H1 (cell line): ENCODE measurements at regions not wholly inside any gene's neighbourhood (a gene's known extent, or its start where the extent isn't known, plus 50 kb on each side); places are given as distances from the start of the nearest gene placed in this dataset.

Experiments used
- CTCF ChIA-PET: fragments of 300-600 bp; sonication (Branson Sonifier 250); formaldehyde crosslinking; loops from one replicate; lab custom pipeline; 2021; ENCODE audit not compliant: partially characterized antibody; lab: Charles Lee
- POLR2A ChIA-PET: fragments of 300-600 bp; sonication (Branson Sonifier 250); formaldehyde crosslinking; loops from one replicate; lab custom pipeline; 2021; ENCODE audit warnings: inconsistent platforms; ENCODE audit not compliant: partially characterized antibody; lab: Charles Lee
- DNase-seq, 2 experiments: peaks; one replicate each; pipeline versions ENCODE4 v3.0.0 to v3.0.0-alpha.2; 2010 to 2022; ENCODE audit warnings: low spot score in 2 of 2, low read depth in 1 of 2, mixed read lengths in 1 of 2
- FAIRE-seq: peaks from 2 replicates; lab custom pipeline; 2011; peaks lifted over from hg19 to GRCh38; lab: Jason Lieb, UNC
- H2AFZ ChIP-seq: 2 replicates; pipeline ENCODE4 v1.8.1; 2012; ENCODE audit warnings: low read length, inconsistent platforms
- H2AK5ac ChIP-seq: 2 replicates; pipeline ENCODE4 v1.6.1; 2013; ENCODE audit warnings: low read depth, low read length
- H2BK120ac ChIP-seq: replicated peaks from 2 replicates; pipeline ENCODE3; 2013; ENCODE audit warnings: low read depth, low read length, inconsistent platforms
- H2BK12ac ChIP-seq: 2 replicates; pipeline ENCODE4 v1.6.1; 2013; ENCODE audit warnings: low read depth, low read length
- H2BK15ac ChIP-seq: 2 replicates; pipeline ENCODE4 v1.6.1; 2013; ENCODE audit warnings: low read length
- H2BK20ac ChIP-seq: 2 replicates; pipeline ENCODE4 v1.6.1; 2013; ENCODE audit warnings: low read length
- H2BK5ac ChIP-seq: 2 replicates; pipeline ENCODE4 v1.6.1; 2013; ENCODE audit warnings: low read depth, low read length
- H3K14ac ChIP-seq: 2 replicates; pipeline ENCODE4 v1.6.1; 2013; ENCODE audit warnings: inconsistent platforms; ENCODE audit not compliant: insufficient read length
- H3K18ac ChIP-seq: 2 replicates; pipeline ENCODE4 v1.6.1; 2013; ENCODE audit warnings: low read length; ENCODE audit errors: extremely low read depth
- H3K23ac ChIP-seq: 2 replicates; pipeline ENCODE4 v1.6.1; 2013; ENCODE audit warnings: inconsistent platforms; ENCODE audit not compliant: insufficient read length
- H3K23me2 ChIP-seq: 2 replicates; pipeline ENCODE4 v1.6.1; 2013; ENCODE audit warnings: low read depth, low read length
- H3K27ac ChIP-seq: 2 replicates; pipeline ENCODE4 v1.6.1; 2011; ENCODE audit warnings: low read depth, low read length, inconsistent platforms
- H3K27me3 ChIP-seq, 4 experiments: replicated peaks in 1 of 4; 1 replicate in 1 of 4; 2 replicates in 3 of 4; pipeline versions ENCODE4 v1.6.1 to v1.8.1; 2011 to 2013; ENCODE audit warnings: low read length in 3 of 4, mild to moderate bottlenecking in 3 of 4, inconsistent platforms in 2 of 4, mixed read lengths in 2 of 4, moderate library complexity in 1 of 4; ENCODE audit not compliant: control insufficient read depth in 3 of 4, insufficient read depth in 3 of 4; ENCODE audit errors: extremely low read depth in 1 of 4
- H3K36me3 ChIP-seq, 4 experiments: 2 replicates each; pipeline versions ENCODE4 v1.6.1 to v1.8.1; 2011 to 2013; ENCODE audit warnings: mild to moderate bottlenecking in 4 of 4, low read length in 3 of 4, moderate library complexity in 2 of 4, control low read depth in 1 of 4, inconsistent platforms in 1 of 4; ENCODE audit not compliant: insufficient read depth in 4 of 4, control insufficient read depth in 2 of 4
- H3K4ac ChIP-seq: replicated peaks from 2 replicates; pipeline ENCODE3; 2013; ENCODE audit warnings: low read length, low read depth, mixed read lengths, inconsistent platforms; ENCODE audit not compliant: insufficient read length
- H3K4me1 ChIP-seq, 4 experiments: replicated peaks in 1 of 4; 1 replicate in 1 of 4; 2 replicates in 3 of 4; pipeline versions ENCODE4 v1.6.1 to v1.8.1; 2011 to 2013; ENCODE audit warnings: low read length in 3 of 4, inconsistent platforms in 2 of 4, mixed read lengths in 1 of 4; ENCODE audit not compliant: insufficient read depth in 4 of 4, control insufficient read depth in 3 of 4
- H3K4me2 ChIP-seq, 2 experiments: 2 replicates each; pipeline versions ENCODE4 v1.6.1 to v1.8.1; 2011 to 2013; ENCODE audit warnings: low read depth in 2 of 2, low read length in 2 of 2, control low read depth in 1 of 2, inconsistent platforms in 1 of 2, mild to moderate bottlenecking in 1 of 2; ENCODE audit not compliant: insufficient read depth in 1 of 2
- H3K4me3 ChIP-seq, 4 experiments: fragments of 200-600, 300-600 bp in 1 of 4; sonication (generic), shearing (Covaris generic), sonication (Bioruptor Twin) in 1 of 4; 2 replicates each; pipeline versions ENCODE4 v1.5.1 to v1.8.1; 2011 to 2016; ENCODE audit warnings: low read length in 4 of 4, low read depth in 3 of 4, control low read depth in 2 of 4, inconsistent platforms in 2 of 4, mild to moderate bottlenecking in 2 of 4, mixed read lengths in 1 of 4, moderate library complexity in 1 of 4; ENCODE audit not compliant: insufficient read depth in 2 of 4; ENCODE audit errors: extremely low read depth in 1 of 4
- H3K56ac ChIP-seq: replicated peaks from 2 replicates; pipeline ENCODE3; 2013; ENCODE audit warnings: low read depth, mild to moderate bottlenecking, mixed read lengths, low read length, inconsistent platforms; ENCODE audit not compliant: insufficient read length
- H3K79me1 ChIP-seq: 2 replicates; pipeline ENCODE4 v1.6.1; 2013; ENCODE audit warnings: low read depth, low read length, control low read depth
- H3K79me2 ChIP-seq, 2 experiments: 2 replicates each; pipeline versions ENCODE4 v1.6.1 to v1.8.1; 2012 to 2013; ENCODE audit warnings: low read length in 2 of 2, mild to moderate bottlenecking in 2 of 2, inconsistent platforms in 1 of 2; ENCODE audit not compliant: insufficient read depth in 2 of 2, control insufficient read depth in 1 of 2
- H3K9ac ChIP-seq, 4 experiments: replicated peaks in 1 of 4; 1 replicate in 1 of 4; 2 replicates in 3 of 4; pipeline versions ENCODE4 v1.6.1 to v1.8.1; 2011 to 2013; ENCODE audit warnings: low read depth in 3 of 4, low read length in 3 of 4, control low read depth in 2 of 4, mild to moderate bottlenecking in 2 of 4, moderate library complexity in 2 of 4, inconsistent platforms in 1 of 4; ENCODE audit errors: extremely low read depth in 1 of 4
- H3K9me3 ChIP-seq, 2 experiments: 2 replicates each; pipeline versions ENCODE4 v1.6.1 to v1.8.1; 2012 to 2013; ENCODE audit warnings: mild to moderate bottlenecking in 2 of 2, moderate library complexity in 2 of 2, control low read depth in 1 of 2, inconsistent platforms in 1 of 2, low read depth in 1 of 2, low read length in 1 of 2, mixed read lengths in 1 of 2; ENCODE audit not compliant: insufficient read depth in 2 of 2
- H4K20me1 ChIP-seq, 2 experiments: replicated peaks in 1 of 2; 2 replicates each; pipeline versions ENCODE3 to v1.8.1; 2011 to 2013; ENCODE audit warnings: inconsistent platforms in 2 of 2, low read length in 2 of 2, mild to moderate bottlenecking in 1 of 2; ENCODE audit not compliant: insufficient read depth in 2 of 2, control insufficient read depth in 1 of 2
- H4K5ac ChIP-seq: 2 replicates; pipeline ENCODE4 v1.6.1; 2013; ENCODE audit warnings: low read length, low read depth, mixed read lengths, inconsistent platforms; ENCODE audit not compliant: insufficient read length
- H4K8ac ChIP-seq: 2 replicates; pipeline ENCODE4 v1.8.0; 2013; ENCODE audit warnings: mild to moderate bottlenecking, moderate library complexity, low read length, inconsistent platforms; ENCODE audit not compliant: insufficient read depth; ENCODE audit errors: extremely low read depth
- H4K91ac ChIP-seq: replicated peaks from 2 replicates; pipeline ENCODE3; 2013; ENCODE audit warnings: low read length, mixed read lengths, inconsistent platforms; ENCODE audit not compliant: insufficient read length
- ASH2L ChIP-seq: fragments of 200-600, 300-600 bp; sonication (generic); IDR thresholded peaks from one replicate; pipeline ENCODE4 v1.7.1; 2017; ENCODE audit warnings: low read length
- CREB1 ChIP-seq: IDR thresholded peaks from 2 replicates; pipeline ENCODE4 v1.6.1; 2012; ENCODE audit warnings: inconsistent platforms
- CTCF ChIP-seq, 3 experiments: IDR thresholded peaks; 1 replicate in 2 of 3; 2 replicates in 1 of 3; pipeline versions ENCODE4 v1.5.1 to v1.6.1; 2011; ENCODE audit warnings: low read length in 3 of 3, mild to moderate bottlenecking in 3 of 3, inconsistent platforms in 2 of 3, low read depth in 1 of 3, moderate library complexity in 1 of 3; ENCODE audit not compliant: insufficient read depth in 1 of 3; ENCODE audit errors: control extremely low read depth in 1 of 3
- EP300 ChIP-seq, 2 experiments: IDR thresholded peaks; 1 replicate in 1 of 2; 2 replicates in 1 of 2; pipeline ENCODE4 v1.6.1; 2011 to 2012; ENCODE audit warnings: low read depth in 2 of 2, low read length in 2 of 2, mild to moderate bottlenecking in 2 of 2, borderline replicate concordance in 1 of 2, inconsistent platforms in 1 of 2, moderate library complexity in 1 of 2
- HDAC6 ChIP-seq: IDR thresholded peaks from one replicate; pipeline ENCODE4 v1.7.1; 2012; ENCODE audit warnings: low read depth, mild to moderate bottlenecking, inconsistent platforms, low read length, moderate library complexity
- MAFK ChIP-seq: IDR thresholded peaks from 2 replicates; pipeline ENCODE4 v1.6.1; 2012; ENCODE audit warnings: low read depth, mild to moderate bottlenecking, improper control_type of control experiment, low read length
- SP2 ChIP-seq: IDR thresholded peaks from 2 replicates; pipeline ENCODE4 v1.6.1; 2012; ENCODE audit warnings: mild to moderate bottlenecking, low read length, inconsistent platforms
- TAF7 ChIP-seq: optimal IDR thresholded peaks from 2 replicates; pipeline ENCODE3; 2011; ENCODE audit warnings: low read depth, mild to moderate bottlenecking, inconsistent platforms, low read length, moderate library complexity, borderline replicate concordance
- WGBS, 2 experiments: shearing (Covaris generic) in 1 of 2; methylation state at CpG; one replicate each; pipeline versions ENCODE4 v1.1.6 to v1.1.7; 2013 to 2015; ENCODE audit warnings: low lambda C conversion rate in 2 of 2, mixed read lengths in 2 of 2, inconsistent platforms in 1 of 2, low coverage in 1 of 2, missing lambda C conversion rate in 1 of 2; ENCODE audit not compliant: insufficient replicate concordance in 2 of 2, insufficient coverage in 1 of 2, insufficient read length in 1 of 2; ENCODE audit errors: extremely low coverage in 1 of 2, missing lambda C conversion rate in 1 of 2; 5-methylcytosine and 5-hydroxymethylcytosine counted together

GRCh38 chr7:153835712-153836265 is 216.4 kb upstream of the DPP6 start:
- no peak overlapping the region for H4K91ac ChIP-seq
- H2BK12ac ChIP-seq: no peak overlapping the region
- H3K4me2 ChIP-seq: no peak overlapping the region
- no peaks in the 10 kb centered on the region for H3K23me2 ChIP-seq
- no peak overlapping the region for H2AK5ac ChIP-seq
- H4K8ac ChIP-seq: no peak overlapping the region
- H4K20me1 ChIP-seq: no peaks in the 10 kb centered on the region
- no peak overlapping the region for H3K56ac ChIP-seq
- H3K18ac ChIP-seq: no peak overlapping the region
- no peaks in the 10 kb centered on the region for H3K4me1 ChIP-seq
- H3K4me3 ChIP-seq: no peak overlapping the region
- no peak overlapping the region for H2BK120ac ChIP-seq
- H3K27me3 ChIP-seq: no peaks in the 10 kb centered on the region
- H3K9ac ChIP-seq: no peak overlapping the region
- H3K14ac ChIP-seq: no peak overlapping the region
- no peak overlapping the region for H3K27ac ChIP-seq
- H3K79me1 ChIP-seq: no peaks in the 10 kb centered on the region
- no peak overlapping the region for H2BK5ac ChIP-seq
- no peaks in the 10 kb centered on the region for H3K79me2 ChIP-seq
- H3K36me3 ChIP-seq: no peaks in the 10 kb centered on the region
- FAIRE-seq (no peak), DNase-seq (no peak)
- H3K4ac ChIP-seq: no peak overlapping the region
- H3K23ac ChIP-seq: no peak overlapping the region
- no peak overlapping the region for H4K5ac ChIP-seq
- CTCF ChIA-PET: interaction anchor here (1.2 kb wide), 1 partner anchor 8 kb away, joined by 3 read pairs; no protein-coding TSS in a partner anchor
- no peak overlapping the region for H2AFZ ChIP-seq
- 86% methylated on average over 7 of the region's 7 CpGs; no CpG with 5 or more reads in 1 of the 2 experiments for WGBS, 2 experiments
- peaks cover 17 to 57% of the 10 kb centered on the region in 2 experiments; a peak in 3 of 4 replicates for H3K9me3 ChIP-seq
- POLR2A ChIA-PET: no interaction called here
- no peak overlapping the region for H2BK15ac ChIP-seq
- no peak overlapping the region for H2BK20ac ChIP-seq
- no peak for TF ChIP-seq HDAC6
- TF ChIP-seq ASH2L: no peak
- TF ChIP-seq TAF7: no peak
- TF ChIP-seq CTCF (IDR thresholded peaks at IDR 0.05; ENCODE audit: control extremely low read depth in 1 of 3, insufficient read depth in 1 of 3, low read depth in 1 of 3, low read length in 3 of 3): no peak
- TF ChIP-seq SP2: no peak
- no peak for TF ChIP-seq CREB1
- TF ChIP-seq EP300 (IDR thresholded peaks at IDR 0.05; ENCODE audit: borderline replicate concordance in 1 of 2, low read depth in 2 of 2, low read length in 2 of 2): no peak
- no peak for TF ChIP-seq MAFK
